ENCODE measurements at regions not wholly inside any gene's neighbourhood (a gene's known extent, or its start where the extent isn't known, plus 50 kb on each side); places are given as distances from the start of the nearest gene placed in this dataset.
"Not testable (repeated sequence)": the region's sequence is repeated elsewhere in the genome, so short reads cannot be mapped to it uniquely, and the experiment has no call there.

DNA sequence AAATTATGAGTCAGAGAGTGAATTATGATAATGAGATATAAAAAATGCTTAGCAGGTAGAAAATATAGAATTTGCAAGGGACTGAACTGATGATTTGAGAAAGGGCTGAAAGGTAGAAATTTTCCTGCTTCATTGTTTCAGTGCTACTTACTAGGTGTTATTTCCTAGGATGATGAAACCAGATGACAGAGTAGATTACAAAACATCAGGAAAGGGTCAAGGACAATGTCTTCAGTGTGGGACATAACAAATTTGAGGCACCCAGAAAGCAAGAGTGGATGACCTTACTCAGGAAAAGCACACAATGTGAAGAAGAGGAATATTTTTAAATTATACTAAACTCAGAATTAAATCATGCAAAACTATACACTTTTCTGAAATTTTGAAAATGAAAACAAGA lies 102.1 kb downstream of the SHCBP1 start:
- no peak for DNase-seq
- Histone ChIP-seq H3K9me3 (no peaks in the 10 kb centered on the region), H3K4me3 (no peak overlapping the region), H3K4me1 (no peaks in the 10 kb centered on the region), H3K27me3 (no peaks in the 10 kb centered on the region), H3K36me3 (no peaks in the 10 kb centered on the region), H3K27ac (no peak overlapping the region)
- TF ChIP-seq, protein P1, sequence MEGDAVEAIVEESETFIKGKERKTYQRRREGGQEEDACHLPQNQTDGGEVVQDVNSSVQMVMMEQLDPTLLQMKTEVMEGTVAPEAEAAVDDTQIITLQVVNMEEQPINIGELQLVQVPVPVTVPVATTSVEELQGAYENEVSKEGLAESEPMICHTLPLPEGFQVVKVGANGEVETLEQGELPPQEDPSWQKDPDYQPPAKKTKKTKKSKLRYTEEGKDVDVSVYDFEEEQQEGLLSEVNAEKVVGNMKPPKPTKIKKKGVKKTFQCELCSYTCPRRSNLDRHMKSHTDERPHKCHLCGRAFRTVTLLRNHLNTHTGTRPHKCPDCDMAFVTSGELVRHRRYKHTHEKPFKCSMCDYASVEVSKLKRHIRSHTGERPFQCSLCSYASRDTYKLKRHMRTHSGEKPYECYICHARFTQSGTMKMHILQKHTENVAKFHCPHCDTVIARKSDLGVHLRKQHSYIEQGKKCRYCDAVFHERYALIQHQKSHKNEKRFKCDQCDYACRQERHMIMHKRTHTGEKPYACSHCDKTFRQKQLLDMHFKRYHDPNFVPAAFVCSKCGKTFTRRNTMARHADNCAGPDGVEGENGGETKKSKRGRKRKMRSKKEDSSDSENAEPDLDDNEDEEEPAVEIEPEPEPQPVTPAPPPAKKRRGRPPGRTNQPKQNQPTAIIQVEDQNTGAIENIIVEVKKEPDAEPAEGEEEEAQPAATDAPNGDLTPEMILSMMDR (IDR thresholded peaks at IDR 0.05), result no peak
- intact Hi-C loops (cut with DNase I), result no loop called here
- ATAC-seq, result no peak

DNA sequence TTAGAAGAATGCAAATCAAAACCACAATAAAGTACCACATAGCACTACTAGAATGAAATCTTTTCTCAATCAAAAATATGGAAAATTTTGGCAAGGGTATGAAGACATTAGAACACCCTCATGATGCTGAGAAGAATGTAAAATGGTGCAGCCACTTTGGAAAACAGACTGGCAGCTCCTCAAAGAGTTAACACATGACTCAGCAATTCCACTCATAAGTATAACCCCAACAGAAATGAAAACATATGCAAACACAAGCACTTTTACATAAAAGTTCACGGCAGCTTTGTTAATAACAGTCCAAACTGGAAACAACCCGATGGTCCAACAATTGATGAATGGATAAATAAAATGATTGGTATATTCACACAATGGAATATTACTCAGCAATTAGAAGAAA lies 124.5 kb downstream of the SHCBP1 start:
- Histone ChIP-seq H3K4me3 (no peak overlapping the region), H3K36me3 (no peaks in the 10 kb centered on the region), H3K9me3 (no peaks in the 10 kb centered on the region), H3K27ac (no peak overlapping the region), H3K27me3 (no peaks in the 10 kb centered on the region), H3K4me1 (no peaks in the 10 kb centered on the region)
- intact Hi-C loops (cut with DNase I), result no loop called here
- TF ChIP-seq, protein P1 (IDR thresholded peaks at IDR 0.05), result no peak
- no peak for ATAC-seq
- no peak for DNase-seq

DNA sequence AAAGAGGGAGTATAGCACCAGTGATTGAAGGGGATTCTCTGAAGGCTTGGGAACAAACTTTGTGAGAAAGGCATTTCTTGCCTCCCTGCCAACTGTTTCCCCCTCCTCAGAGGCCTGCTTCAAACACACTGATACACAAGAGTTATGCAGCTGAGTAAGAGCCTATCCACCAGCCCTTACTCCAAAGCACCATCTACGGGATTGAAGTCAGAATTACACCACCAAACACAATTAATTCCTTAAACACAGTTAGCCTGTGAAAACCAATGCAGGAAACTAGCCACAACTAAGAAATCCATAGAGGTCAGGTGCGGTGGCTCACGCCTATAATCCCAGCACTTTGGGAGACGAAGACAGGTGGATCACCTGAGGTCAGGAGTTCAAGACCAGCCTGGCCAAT lies 138.3 kb downstream of the SHCBP1 start:
- H3K9me3 ChIP-seq, result no peaks in the 10 kb centered on the region
- ATAC-seq, result no peak
- no peak overlapping the region for H3K27ac ChIP-seq
- H3K27me3 ChIP-seq, result no peaks in the 10 kb centered on the region
- no peak for DNase-seq
- intact Hi-C loops (cut with DNase I), result no loop called here
- TF ChIP-seq, protein P1 (IDR thresholded peaks at IDR 0.05), result no peak
- H3K36me3 ChIP-seq, result no peaks in the 10 kb centered on the region
- H3K4me1 ChIP-seq, result no peaks in the 10 kb centered on the region
- H3K4me3 ChIP-seq, result no peak overlapping the region

DNA sequence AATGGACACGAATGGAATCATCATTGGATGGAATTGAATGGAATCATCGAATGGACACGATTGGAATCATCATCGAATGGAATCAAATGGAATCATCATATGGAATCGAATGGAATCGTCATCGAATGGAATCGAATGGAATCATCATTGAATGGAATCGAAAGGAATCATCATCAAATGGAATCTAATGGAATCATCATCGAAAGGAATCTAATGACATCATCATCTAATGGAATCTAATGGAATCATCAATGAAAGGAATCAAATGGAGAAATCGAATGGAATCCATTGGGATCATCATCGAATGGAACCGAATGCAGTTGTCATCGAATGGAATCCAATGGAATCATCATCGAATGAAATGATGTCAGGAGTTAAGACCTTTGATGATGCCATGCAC lies 154.9 kb downstream of the SHCBP1 start:
- intact Hi-C loops (cut with DNase I), result no loop called here
- H3K36me3 ChIP-seq, result no peaks in the 10 kb centered on the region
- no peak overlapping the region for H3K4me3 ChIP-seq
- TF ChIP-seq, protein P1 (IDR thresholded peaks at IDR 0.05), result no peak
- DNase-seq (no peak), ATAC-seq (no peak)
- H3K27me3 ChIP-seq, result no peaks in the 10 kb centered on the region
- no peaks in the 10 kb centered on the region for H3K4me1 ChIP-seq
- no peak overlapping the region for H3K27ac ChIP-seq
- H3K9me3 ChIP-seq, result peaks cover 18% of the 10 kb centered on the region

DNA sequence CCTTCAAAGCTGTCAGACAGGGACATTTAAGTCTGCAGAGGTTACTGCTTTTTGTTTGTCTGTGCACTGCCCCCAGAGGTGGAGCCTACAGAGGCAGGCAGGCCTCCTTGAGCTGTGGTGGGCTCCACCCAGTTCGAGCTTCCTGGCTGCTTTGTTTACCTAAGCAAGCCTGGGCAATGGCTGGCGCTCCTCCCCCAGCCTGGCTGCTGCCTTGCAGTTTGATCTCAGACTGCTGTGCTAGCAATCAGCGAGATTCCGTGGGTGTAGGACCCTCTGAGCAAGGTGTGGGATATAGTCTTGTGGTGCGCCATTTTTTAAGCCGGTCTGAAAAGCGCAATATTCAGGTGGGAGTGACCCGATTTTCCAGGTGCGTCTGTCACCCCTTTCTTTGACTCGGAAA lies 166.4 kb downstream of the SHCBP1 start:
- H3K36me3 ChIP-seq; H3K27me3 ChIP-seq; intact Hi-C loops (cut with DNase I); DNase-seq; ATAC-seq; H3K4me3 ChIP-seq; H3K27ac ChIP-seq; H3K4me1 ChIP-seq; H3K9me3 ChIP-seq: not testable (repeated sequence)

DNA sequence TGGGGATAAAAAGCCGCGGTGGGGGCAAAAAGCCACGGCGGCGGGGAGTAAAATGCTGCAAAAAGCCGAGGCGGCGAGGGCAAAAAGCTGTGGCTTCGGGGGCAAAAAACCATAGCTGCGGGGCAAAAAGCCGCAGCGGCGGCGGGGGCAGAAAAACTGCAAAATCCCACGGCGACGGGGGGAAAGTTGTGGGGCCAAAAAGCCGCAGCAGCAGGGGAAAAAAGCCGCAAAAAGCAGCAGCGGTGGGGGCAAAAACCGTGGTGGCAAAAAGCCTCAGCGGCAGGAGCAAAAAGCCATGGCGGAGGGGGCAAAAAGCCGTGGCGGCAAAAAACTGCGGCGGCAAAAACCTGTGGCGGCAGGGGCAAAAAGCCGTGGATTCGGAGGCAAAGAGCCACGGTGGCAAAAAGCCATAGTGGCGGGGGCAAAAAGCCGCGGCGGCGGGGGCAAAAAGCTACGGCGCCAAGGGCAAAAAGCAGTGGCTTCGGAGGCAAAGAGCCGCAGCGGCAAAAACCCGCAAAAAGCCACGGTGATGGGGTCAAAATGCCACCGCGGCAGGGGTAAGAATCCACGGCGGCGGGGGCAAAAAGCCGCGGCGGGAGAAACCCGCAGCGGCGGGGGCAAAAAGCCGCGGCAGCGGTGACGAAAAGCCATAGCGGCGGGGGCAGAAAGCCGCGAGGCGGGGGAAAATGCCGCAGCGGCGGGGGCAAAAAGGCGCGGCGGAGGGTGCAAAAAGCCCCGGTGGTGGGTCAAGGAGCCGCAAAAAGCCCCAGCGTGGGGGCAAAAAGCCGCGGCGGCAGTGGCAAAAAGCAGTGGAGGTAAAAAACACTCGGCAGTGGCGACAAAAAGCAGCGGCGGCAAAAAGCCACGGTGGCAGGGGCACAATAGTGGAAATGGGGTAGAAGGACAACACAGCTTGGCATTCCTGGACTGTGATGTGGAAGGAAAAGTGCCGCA lies 192.8 kb downstream of the SHCBP1 start:
- intact Hi-C loops (cut with DNase I), result no loop called here
- Histone ChIP-seq H3K36me3 (no peaks in the 10 kb centered on the region), H3K9me3 (no peaks in the 10 kb centered on the region), H3K27me3 (no peaks in the 10 kb centered on the region), H3K4me1 (no peaks in the 10 kb centered on the region), H3K4me3 (no peak overlapping the region), H3K27ac (no peak overlapping the region)
- TF ChIP-seq, protein P1 (IDR thresholded peaks at IDR 0.05), result no peak
- DNase-seq (no peak), ATAC-seq (no peak)

Measured in upper lobe of right lung (tissue), 1 donor.